ENCODE measurements at regions not wholly inside any gene's neighbourhood (a gene's known extent, or its start where the extent isn't known, plus 50 kb on each side); places are given as distances from the start of the nearest gene placed in this dataset.
A peak's percentile ranks its signal among the peaks of the same experiment; 100 is the strongest.

- DNase-seq: no peak
Measured at GRCh38 chr3:184659797-184660301, 52.0 kb downstream of the MAGEF1 start.

DNA sequence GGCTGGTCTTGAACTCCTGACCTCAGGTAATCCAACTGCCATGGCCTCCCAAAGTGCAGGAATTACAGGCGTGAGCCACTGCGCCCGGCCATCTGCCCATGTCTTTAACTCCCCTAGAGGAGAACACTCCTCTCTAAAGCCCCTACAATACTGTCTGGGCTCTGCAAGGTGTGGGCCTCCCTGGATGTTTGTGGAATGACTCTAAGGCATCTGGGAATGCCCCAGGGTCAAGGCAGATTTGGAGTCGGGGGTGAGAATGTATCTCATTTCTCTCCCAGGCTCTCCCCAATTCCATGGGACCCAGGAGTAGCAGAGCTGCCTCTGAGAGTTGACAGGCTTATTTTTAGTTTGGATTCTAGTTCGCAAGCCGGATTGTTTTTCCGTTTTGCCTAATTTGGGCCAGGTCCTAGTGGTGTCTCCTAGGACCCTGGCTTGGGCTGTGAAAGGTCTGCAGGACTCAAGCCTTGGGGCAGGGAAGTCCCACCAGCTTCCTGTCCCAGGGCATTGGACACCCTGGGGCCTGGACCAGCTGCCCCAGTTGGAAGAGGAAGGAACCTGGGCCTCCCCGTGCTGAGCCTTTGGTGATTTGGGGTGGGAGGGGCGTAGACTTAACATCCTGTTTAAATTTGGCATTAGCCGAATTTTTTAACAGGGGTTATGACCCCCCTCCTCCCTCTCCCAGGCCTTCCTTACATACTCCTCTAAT lies 53.5 kb downstream of the MAGEF1 start:
- no peak for DNase-seq

- DNase-seq: no peak
Measured at GRCh38 chr3:184656829-184657681, 54.8 kb downstream of the MAGEF1 start.

GRCh38 chr3:184656458-184656828 lies 55.4 kb downstream of the MAGEF1 start:
- no peak for DNase-seq

DNA sequence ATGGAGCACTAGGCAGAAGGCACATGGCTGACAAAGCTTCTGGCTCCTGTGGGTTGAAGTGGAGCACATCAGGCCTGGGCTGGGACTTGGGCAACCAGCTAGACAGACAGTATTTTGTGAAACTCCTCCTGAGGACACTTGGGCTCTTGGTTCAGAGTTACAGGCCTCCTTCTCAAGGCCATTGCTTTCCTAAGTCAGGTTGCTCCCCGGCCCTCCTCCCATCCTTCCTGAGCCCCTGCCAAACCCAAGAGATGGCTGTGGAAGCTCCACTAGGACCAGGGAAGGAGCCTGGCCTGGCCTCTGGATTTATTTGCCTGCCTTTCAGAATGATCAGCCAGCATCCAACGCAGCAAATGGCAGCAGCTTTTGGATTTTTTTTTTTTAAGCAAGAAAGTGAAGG lies 56.3 kb downstream of the MAGEF1 start:
- no peak for DNase-seq

- DNase-seq: no peak
Measured at GRCh38 chr3:184654375-184654774, 57.5 kb downstream of the MAGEF1 start.

DNA sequence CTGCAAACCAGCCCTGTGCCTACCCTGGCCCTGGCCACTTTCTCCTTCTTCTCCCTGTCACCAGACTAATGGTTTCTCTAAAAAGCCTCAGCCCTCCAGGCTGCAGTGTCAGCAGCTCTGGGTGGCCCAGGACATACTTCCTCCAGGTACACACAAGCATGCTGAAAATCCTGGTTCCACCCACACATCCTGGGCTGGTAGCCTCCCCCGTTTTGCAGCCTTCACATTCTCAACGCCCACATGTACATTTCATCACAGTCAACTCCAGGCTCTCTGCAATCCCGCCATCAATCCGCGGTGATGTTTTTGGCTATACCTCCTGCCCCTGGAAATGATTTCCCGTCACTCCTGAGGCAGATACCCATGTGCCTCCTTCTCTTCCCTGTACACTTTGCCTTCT lies 59.4 kb downstream of the MAGEF1 start:
- DNase-seq: no peak

DNA sequence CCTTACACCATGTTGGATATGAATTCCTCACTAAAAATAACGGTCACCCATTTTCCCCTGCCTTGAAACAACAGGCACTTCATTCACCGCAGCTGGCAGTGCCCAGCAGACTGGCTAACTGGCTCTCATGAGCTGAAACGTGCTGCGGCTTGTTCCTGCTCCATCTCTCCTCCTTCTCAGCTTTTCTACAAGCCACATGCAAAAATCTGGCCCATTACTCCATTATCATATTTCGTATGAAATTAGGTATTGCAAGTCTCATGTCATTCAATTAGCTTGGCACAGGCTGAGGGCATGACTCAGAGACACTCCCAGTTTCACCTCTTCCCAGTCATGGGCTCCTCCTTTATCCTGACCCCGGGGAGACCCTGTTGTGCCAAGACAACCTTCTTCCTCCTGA lies 60.0 kb downstream of the MAGEF1 start:
- DNase-seq: no peak

DNA sequence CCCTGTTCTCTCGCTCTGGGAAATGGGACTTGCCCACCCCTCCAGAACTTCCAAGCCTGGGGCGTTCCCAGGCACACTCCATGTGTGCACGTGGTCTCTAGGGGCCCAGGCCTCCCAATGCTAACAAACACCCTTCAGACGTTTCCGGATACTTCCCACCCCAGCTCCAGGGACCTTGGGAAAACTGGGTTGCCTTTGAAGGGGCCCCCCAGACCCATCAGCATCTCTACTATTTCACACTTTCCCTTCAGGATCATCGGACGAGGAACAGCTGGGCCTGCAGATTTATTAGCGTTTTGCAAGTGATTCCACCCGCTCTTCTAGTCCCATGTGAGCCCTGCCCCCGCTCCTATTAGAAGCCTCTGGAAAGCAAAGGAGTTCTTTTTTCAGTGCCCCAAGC lies 63.2 kb downstream of the MAGEF1 start:
- no peak for DNase-seq

- DNase-seq: no peak
Measured at GRCh38 chr3:184647405-184647936, 64.4 kb downstream of the MAGEF1 start.

DNA sequence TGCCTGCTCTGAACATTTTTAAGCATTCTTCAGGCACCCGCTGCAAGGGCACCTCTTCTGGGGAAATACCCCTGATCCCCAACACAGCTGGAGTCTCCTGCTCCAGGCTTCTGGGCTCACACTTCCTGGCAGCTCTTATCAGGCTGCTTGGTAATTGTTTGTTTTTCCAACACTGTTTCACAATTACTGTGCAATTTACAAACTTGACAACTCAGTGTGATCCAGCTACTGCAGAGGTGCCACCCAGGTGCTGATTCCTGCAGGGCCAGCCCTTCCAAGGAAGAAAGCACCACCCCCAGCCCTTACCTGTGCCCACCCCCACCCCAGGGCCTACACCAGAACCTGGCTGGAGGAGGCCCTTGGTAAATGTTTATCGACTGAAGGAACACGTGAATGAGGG lies 66.5 kb downstream of the MAGEF1 start:
- DNase-seq: no peak

DNA sequence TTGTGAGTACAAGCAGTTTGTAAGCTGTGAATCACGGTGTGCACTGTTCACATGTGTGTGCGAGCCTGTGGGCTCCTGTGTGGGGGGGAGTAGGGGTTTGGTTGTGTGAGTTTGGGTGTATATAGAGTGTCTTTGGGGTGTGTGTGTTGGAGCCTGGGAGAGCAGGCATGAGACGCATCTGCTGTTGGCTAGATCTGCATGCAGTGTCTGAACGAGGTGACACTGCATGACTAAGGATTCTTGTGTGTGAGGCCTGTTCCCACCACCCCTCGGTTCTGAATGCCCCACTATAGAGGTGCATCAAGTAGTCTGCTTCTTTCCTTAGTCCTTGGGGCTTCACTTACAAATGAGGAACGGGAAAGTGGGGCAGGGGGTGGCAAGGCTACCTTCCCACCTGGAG lies 68.4 kb downstream of the MAGEF1 start:
- DNase-seq: no peak

DNA sequence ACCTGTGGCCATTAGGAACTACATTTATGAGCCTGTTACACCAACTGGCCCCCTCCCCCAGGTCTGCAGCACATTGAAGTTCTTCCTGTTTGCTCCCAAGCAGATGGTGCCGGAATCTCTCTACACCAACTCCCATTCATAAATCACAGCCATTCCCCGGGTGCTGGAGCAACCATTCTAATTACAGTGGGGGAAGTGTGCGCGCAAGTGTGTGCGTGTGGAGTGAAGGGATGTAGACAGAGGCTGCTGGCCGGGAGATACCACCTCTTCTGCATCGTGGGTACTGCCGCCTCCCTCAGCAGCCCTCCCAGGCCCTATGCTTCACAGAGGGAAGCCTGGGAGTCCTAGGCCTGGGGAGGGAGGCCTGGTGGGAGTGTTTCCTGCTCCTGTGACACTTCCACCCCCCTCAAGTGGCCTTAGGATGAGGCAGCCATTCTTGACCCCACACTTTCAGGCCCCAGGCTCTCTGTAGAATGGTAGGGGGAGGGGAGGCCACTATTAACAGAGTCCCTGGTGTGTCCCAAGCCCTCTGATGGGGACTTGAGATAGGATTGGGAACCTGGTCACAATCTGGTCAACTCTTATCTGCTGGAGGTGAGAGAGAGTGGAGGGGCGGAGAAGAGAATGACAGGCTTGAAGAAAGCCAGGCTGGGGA lies 69.1 kb downstream of the MAGEF1 start:
- no peak for DNase-seq

DNA sequence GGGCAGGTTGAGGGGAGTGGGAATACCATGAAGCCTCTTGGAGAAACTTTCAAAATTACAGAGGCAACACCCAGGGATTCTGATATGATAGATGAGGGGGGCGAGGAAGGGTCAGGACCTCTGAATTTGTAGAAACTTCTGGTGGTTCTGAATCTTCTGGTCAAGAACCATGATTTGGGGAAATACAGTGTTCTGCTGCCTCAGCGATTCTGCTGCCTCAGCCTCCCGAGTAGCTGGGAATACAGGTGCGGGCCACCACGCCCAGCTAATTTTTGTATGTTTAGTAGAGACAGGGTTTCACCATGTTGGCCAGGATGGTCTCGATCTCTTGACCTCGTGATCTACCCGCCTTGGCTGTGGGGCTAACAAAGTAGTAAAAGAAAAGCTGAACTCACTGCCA lies 70.4 kb downstream of the MAGEF1 start:
- no peak for DNase-seq

GRCh38 chr3:184639351-184639750 lies 72.5 kb downstream of the MAGEF1 start:
- no peak for DNase-seq

GRCh38 chr3:184637705-184638104 lies 74.2 kb downstream of the MAGEF1 start:
- peak; percentile 90 for DNase-seq

DNA sequence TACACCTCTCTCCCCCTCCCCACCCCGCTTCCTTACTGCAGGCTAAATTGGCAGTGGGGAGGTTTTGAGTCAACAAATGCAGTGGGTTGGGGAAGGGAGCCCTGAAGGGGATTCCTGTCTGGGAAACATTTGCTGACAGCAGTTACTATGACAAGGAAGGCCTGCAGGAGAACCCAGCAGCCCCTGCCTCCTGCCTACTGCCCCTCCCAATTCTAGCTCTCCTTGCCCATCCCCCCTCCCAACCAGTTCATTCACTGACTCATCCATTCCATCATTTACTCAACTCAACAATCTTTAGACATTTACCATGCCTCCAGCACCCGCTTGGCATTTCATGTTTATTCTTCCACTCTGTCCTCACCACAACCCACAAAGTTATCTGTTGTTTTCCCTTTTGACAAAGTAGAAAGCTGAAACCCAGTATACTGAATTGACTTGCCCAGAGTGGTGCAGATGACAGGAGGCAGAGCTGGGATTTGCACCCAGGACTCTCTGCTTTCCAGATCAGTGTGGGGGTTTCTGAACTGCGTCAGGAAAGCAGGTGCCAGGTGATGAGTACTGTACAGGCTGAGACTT lies 75.0 kb downstream of the MAGEF1 start:
- peak; percentile 33 for DNase-seq

DNA sequence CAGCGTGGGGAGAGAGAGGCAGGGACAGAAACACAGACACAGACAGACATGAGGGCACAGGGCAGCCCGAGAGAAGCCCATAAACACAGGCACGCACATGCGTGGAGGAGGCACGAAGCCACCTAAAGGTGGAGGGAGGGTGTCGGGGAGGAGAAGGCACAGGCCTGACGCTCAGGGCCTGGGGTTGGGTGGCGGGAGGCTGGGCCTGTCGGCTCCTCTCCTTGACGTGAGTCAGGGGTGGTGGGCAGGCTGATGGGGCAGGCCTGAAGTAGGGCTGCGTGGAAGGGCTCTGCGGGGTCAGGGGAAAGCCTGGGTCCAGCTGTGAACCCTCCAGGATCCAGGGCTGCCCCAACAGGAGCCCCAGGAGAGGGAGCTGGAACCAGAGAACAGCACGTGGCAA lies 74.2 kb downstream of the EPHB3 start:
- no peak for DNase-seq

DNA sequence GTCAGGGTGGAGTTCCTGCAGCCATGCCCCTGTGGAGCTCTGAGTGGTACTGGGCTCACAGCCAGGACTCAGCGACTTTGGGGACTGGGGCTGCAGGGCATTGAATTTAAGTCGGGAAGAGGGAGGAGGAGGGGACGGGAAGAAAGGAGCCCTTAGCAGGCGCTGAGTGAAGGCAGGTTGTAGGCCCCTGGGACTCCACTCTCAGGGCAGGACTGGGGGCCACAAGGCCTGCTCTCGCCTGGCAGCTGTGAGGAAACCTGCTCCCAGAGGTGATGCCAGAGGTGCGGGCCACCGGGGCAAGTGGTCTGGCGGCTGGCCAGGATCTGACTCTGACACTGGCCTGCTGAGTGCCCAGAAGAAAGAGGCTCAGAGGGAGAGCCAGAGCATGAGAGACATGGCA lies 73.5 kb downstream of the EPHB3 start:
- no peak for DNase-seq

GRCh38 chr3:184633237-184633579 lies 71.6 kb downstream of the EPHB3 start:
- DNase-seq: no peak

- no peak for DNase-seq
Measured at GRCh38 chr3:184632551-184633236, 71.1 kb downstream of the EPHB3 start.

Measured in GF-D8 (cell line).